HCT116 (cell line): ENCODE measurements at regions not wholly inside any gene's neighbourhood (a gene's known extent, or its start where the extent isn't known, plus 50 kb on each side); places are given as distances from the start of the nearest gene placed in this dataset.

Experiments used
- EZH2 ChIP-seq: fragments of 200-600 bp; sonication (generic); IDR thresholded peaks from 2 replicates; pipeline ENCODE4 v1.6.1; 2017; ENCODE audit warnings: antibody characterized with exemption, mixed run types
- POLR2A ChIP-seq: IDR thresholded peaks from 2 replicates; pipeline ENCODE4 v1.7.0; 2011; ENCODE audit warnings: borderline replicate concordance; ENCODE audit not compliant: insufficient read depth, insufficient read length; ENCODE audit errors: extremely low read depth
- RAD21 ChIP-seq: IDR thresholded peaks from 2 replicates; pipeline ENCODE4 v1.6.1; 2012; ENCODE audit warnings: low read depth, mild to moderate bottlenecking
- TF ChIP-seq, protein P1 (sequence below), 3 experiments: fragments of 200-600 bp in 1 of 3; sonication (generic) in 1 of 3; IDR thresholded peaks in 2 of 3; conservative IDR thresholded peaks in 1 of 3; 2 replicates each; pipeline ENCODE4 v1.5.1; 2012 to 2017; ENCODE audit warnings: low read depth in 2 of 3, low read length in 2 of 3, antibody characterized with exemption in 1 of 3, borderline replicate concordance in 1 of 3, control low read depth in 1 of 3, mild to moderate bottlenecking in 1 of 3, mixed read lengths in 1 of 3, mixed run types in 1 of 3, moderate library complexity in 1 of 3; ENCODE audit not compliant: insufficient read depth in 1 of 3
- TF ChIP-seq, protein P2 (sequence below): IDR thresholded peaks from 2 replicates; pipeline ENCODE4 v1.6.1; 2012; ENCODE audit warnings: low read depth

DNA sequence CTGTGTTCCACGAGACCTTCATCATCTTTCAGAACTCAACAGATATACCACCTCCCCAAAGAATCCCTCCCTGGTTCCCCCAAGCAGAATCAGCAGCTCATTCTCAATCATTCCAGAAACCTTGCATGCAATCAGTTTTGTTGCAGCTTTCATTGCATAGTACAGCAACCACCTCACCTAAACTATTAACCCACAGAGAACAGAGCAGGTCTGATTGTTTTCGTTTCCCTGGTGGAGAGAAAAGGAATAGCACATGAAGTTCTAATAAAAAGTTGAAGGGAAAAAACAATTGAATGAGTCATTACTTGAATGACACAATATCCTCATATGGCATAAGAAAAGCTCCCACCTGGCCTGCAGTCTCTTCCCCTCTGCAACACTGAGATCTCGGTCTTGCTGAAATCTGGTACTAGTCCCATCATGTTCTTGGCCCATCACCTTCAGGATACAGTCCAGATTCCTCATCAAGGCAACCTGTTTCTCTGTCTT lies 147.1 kb upstream of the GDF10 start:
- TF ChIP-seq, protein P1, sequence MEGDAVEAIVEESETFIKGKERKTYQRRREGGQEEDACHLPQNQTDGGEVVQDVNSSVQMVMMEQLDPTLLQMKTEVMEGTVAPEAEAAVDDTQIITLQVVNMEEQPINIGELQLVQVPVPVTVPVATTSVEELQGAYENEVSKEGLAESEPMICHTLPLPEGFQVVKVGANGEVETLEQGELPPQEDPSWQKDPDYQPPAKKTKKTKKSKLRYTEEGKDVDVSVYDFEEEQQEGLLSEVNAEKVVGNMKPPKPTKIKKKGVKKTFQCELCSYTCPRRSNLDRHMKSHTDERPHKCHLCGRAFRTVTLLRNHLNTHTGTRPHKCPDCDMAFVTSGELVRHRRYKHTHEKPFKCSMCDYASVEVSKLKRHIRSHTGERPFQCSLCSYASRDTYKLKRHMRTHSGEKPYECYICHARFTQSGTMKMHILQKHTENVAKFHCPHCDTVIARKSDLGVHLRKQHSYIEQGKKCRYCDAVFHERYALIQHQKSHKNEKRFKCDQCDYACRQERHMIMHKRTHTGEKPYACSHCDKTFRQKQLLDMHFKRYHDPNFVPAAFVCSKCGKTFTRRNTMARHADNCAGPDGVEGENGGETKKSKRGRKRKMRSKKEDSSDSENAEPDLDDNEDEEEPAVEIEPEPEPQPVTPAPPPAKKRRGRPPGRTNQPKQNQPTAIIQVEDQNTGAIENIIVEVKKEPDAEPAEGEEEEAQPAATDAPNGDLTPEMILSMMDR (IDR thresholded peaks at IDR 0.05 in 2 of 3, conservative IDR thresholded peaks at IDR 0.05 in 1 of 3; ENCODE audit: borderline replicate concordance in 1 of 3, insufficient read depth in 1 of 3, low read depth in 2 of 3, low read length in 2 of 3) = peak in 2 of 3 experiments; percentile 44 to 64; a peak in 4 of 6 replicates
- TF ChIP-seq POLR2A (no peak), EZH2 (no peak), RAD21 (no peak)
- TF ChIP-seq, protein P2, sequence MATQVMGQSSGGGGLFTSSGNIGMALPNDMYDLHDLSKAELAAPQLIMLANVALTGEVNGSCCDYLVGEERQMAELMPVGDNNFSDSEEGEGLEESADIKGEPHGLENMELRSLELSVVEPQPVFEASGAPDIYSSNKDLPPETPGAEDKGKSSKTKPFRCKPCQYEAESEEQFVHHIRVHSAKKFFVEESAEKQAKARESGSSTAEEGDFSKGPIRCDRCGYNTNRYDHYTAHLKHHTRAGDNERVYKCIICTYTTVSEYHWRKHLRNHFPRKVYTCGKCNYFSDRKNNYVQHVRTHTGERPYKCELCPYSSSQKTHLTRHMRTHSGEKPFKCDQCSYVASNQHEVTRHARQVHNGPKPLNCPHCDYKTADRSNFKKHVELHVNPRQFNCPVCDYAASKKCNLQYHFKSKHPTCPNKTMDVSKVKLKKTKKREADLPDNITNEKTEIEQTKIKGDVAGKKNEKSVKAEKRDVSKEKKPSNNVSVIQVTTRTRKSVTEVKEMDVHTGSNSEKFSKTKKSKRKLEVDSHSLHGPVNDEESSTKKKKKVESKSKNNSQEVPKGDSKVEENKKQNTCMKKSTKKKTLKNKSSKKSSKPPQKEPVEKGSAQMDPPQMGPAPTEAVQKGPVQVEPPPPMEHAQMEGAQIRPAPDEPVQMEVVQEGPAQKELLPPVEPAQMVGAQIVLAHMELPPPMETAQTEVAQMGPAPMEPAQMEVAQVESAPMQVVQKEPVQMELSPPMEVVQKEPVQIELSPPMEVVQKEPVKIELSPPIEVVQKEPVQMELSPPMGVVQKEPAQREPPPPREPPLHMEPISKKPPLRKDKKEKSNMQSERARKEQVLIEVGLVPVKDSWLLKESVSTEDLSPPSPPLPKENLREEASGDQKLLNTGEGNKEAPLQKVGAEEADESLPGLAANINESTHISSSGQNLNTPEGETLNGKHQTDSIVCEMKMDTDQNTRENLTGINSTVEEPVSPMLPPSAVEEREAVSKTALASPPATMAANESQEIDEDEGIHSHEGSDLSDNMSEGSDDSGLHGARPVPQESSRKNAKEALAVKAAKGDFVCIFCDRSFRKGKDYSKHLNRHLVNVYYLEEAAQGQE = no peak
